Coronary artery (tissue), 2 donors: ENCODE measurements at regions not wholly inside any gene's neighbourhood (a gene's known extent, or its start where the extent isn't known, plus 50 kb on each side); places are given as distances from the start of the nearest gene placed in this dataset.

Experiments
- DNase-seq: peaks from one replicate; pipeline ENCODE4 v3.0.0-alpha.2; 2017; ENCODE audit warnings: low spot score
- H3K27ac ChIP-seq, 2 donors: fragments of 200-600 bp; sonication (generic); one replicate each; pipeline ENCODE4 v1.5.1; 2016 to 2019
- H3K4me3 ChIP-seq: fragments of 200-600 bp; sonication (generic); 2 replicates; pipeline ENCODE4 v1.5.1; 2016; ENCODE audit warnings: mild to moderate bottlenecking, moderate library complexity
- CTCF ChIP-seq: fragments of 200-600 bp; sonication (generic); IDR thresholded peaks from one replicate; pipeline ENCODE4 v1.5.1; 2019; ENCODE audit warnings: antibody characterized with exemption

- DNase-seq = no peak
- H3K4me3 ChIP-seq = no peak overlapping the region
- no peak for TF ChIP-seq CTCF
- H3K27ac ChIP-seq = no peak overlapping the region
These were observed 516.8 kb upstream of the PROK2 start for GRCh38 chr3:72301779-72302178.

DNA sequence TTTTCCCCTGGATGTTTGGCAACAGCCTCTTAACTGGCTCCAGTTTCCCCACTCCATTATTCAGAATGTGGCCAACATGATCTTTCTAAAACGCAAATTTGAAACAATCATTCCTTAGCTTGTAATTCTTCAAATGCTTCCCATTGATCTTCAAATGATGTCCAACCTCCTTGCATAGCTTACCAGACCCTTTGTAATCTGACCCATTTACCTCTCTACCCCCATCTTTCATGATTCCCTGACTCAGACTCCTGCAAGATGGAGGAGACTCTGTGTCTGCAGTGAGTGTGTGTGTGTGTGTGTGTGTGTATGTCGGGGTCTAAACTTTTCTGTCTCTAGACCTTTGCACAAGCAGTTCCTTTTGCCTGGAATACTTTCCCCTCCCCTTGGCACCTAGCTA is 515.7 kb upstream of the PROK2 start:
- no peak for DNase-seq
- no peak overlapping the region for H3K27ac ChIP-seq
- TF ChIP-seq CTCF = no peak
- no peak overlapping the region for H3K4me3 ChIP-seq

DNA sequence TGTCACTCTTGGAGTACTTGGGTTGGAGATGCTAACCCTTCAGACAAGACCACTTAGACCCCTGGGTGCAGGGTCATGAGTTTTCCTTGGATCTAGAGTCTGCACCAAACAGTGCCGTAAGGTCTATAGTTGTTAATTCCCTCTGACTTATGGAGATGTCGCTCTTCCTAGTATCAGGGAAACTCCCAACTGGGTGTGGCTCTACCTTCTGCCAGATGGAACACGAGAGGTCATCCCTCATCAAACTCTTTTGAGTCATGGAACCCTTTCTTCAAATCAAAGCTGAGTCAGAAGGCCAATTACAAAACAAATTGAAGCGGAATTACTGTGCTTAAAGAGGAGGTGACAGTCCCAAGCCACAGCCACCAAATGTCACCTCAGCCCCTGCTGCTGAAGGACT is 514.9 kb upstream of the PROK2 start:
- DNase-seq = no peak
- no peak for TF ChIP-seq CTCF
- Histone ChIP-seq H3K27ac (no peak overlapping the region), H3K4me3 (no peak overlapping the region)

GRCh38 chr3:72299321-72299802 is 514.4 kb upstream of the PROK2 start:
- H3K27ac ChIP-seq = no peak overlapping the region
- no peak for DNase-seq
- no peak for TF ChIP-seq CTCF
- no peak overlapping the region for H3K4me3 ChIP-seq

DNA sequence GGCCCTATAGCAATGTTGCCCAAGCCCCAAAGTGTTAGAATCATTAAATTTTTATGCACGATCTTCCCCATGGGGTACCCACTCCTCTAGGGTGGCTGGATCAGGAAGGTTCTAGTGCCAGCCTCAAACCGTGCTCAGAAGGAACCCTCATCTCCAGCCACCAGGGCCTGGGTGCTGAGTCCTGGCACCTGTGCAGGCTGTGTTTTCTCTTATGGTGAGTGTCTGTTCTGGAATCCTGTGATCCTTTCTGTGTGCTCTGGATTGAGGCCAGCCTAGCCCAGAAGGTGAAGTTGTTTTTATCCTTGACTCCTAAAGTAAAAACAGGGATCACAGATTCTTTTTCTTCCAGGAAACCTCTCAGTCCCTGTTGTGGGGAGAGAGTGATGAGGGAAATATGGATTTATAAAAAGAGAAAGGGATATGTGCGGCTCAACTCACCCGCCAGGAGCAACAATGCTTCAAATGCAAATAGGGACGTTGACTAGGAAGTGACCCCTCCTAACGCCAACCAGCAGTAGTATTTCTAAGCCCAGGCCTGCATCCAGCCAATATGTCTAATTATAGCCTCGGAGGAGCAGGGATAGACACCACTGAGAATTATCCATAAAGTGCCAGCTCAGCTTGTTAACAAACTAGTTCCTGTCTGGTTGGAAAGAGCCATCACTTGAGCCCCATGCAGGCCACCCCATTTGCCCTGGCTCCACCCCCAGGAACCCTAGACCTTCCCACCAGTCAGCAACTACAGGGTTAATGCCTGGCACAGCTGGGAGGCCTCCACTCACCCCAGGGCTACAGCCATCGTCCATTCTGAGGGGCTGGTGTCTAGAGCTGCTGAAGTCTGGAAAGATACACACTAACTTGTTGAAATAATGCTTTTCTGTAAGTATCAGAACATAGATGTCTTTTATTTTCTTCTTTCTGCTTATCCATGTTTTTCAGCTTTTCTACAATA is 513.5 kb upstream of the PROK2 start:
- no peak for DNase-seq
- H3K4me3 ChIP-seq = no peak overlapping the region
- TF ChIP-seq CTCF = no peak
- no peak overlapping the region for H3K27ac ChIP-seq

- no peak for DNase-seq
- no peak for TF ChIP-seq CTCF
- Histone ChIP-seq H3K27ac (no peak overlapping the region), H3K4me3 (no peak overlapping the region)
These were observed 512.5 kb upstream of the PROK2 start for GRCh38 chr3:72297481-72297880.
